ENCODE measurements at regions not wholly inside any gene's neighbourhood (a gene's known extent, or its start where the extent isn't known, plus 50 kb on each side); places are given as distances from the start of the nearest gene placed in this dataset.

GRCh38 chr2:180177534-180177933 lies 170.4 kb upstream of the CWC22 start:
- H3K4me1 ChIP-seq, result no peaks in the 10 kb centered on the region
- no peak for ATAC-seq
- no peak for DNase-seq
- TF ChIP-seq CTCF (IDR thresholded peaks at IDR 0.05) (no peak), POLR2A (IDR thresholded peaks at IDR 0.05) (no peak)
- intact Hi-C loops (cut with DNase I), result no loop called here
- no peak overlapping the region for H3K27ac ChIP-seq
- no peaks in the 10 kb centered on the region for H3K36me3 ChIP-seq
- H3K4me3 ChIP-seq, result no peak overlapping the region
- no peaks in the 10 kb centered on the region for H3K27me3 ChIP-seq
- no peaks in the 10 kb centered on the region for H3K9me3 ChIP-seq

GRCh38 chr2:180175736-180176135 lies 168.6 kb upstream of the CWC22 start:
- Histone ChIP-seq H3K4me3 (no peak overlapping the region), H3K27me3 (no peaks in the 10 kb centered on the region), H3K36me3 (no peaks in the 10 kb centered on the region), H3K9me3 (no peaks in the 10 kb centered on the region), H3K4me1 (no peaks in the 10 kb centered on the region), H3K27ac (no peak overlapping the region)
- intact Hi-C loops (cut with DNase I), result no loop called here
- no peak for TF ChIP-seq POLR2A (IDR thresholded peaks at IDR 0.05)
- ATAC-seq (no peak), DNase-seq (no peak)
- 81% methylated on average over 2 of the region's 2 CpGs for WGBS (ENCODE audit: insufficient coverage, low coverage, low lambda C conversion rate, missing lambda C conversion rate)

- Histone ChIP-seq H3K36me3 (no peaks in the 10 kb centered on the region), H3K9me3 (no peaks in the 10 kb centered on the region), H3K27ac (no peak overlapping the region), H3K27me3 (no peaks in the 10 kb centered on the region), H3K4me1 (no peaks in the 10 kb centered on the region), H3K4me3 (no peak overlapping the region)
- intact Hi-C loops (cut with DNase I), result no loop called here
- TF ChIP-seq CTCF (IDR thresholded peaks at IDR 0.05), result no peak
- no peak for TF ChIP-seq POLR2A (IDR thresholded peaks at IDR 0.05)
- 61% methylated on average over 6 of the region's 6 CpGs for WGBS (ENCODE audit: insufficient coverage, low coverage, low lambda C conversion rate, missing lambda C conversion rate)
- no peak for ATAC-seq
- no peak for DNase-seq
Observed at GRCh38 chr2:180174580-180174979, 167.5 kb upstream of the CWC22 start.

GRCh38 chr2:180169474-180169873 lies 162.4 kb upstream of the CWC22 start:
- no peak for TF ChIP-seq POLR2A (IDR thresholded peaks at IDR 0.05)
- TF ChIP-seq CTCF (IDR thresholded peaks at IDR 0.05), result no peak
- ATAC-seq, result no peak
- intact Hi-C loops (cut with DNase I), result no loop called here

GRCh38 chr2:180161415-180161814 lies 154.3 kb upstream of the CWC22 start:
- intact Hi-C loops (cut with DNase I), result no loop called here
- Histone ChIP-seq H3K4me1 (no peaks in the 10 kb centered on the region), H3K27me3 (no peaks in the 10 kb centered on the region), H3K27ac (no peak overlapping the region), H3K36me3 (no peaks in the 10 kb centered on the region), H3K9me3 (no peaks in the 10 kb centered on the region), H3K4me3 (no peak overlapping the region)
- DNase-seq (no peak), ATAC-seq (no peak)
- TF ChIP-seq CTCF (IDR thresholded peaks at IDR 0.05), result no peak
- no peak for TF ChIP-seq POLR2A (IDR thresholded peaks at IDR 0.05)
- WGBS (ENCODE audit: insufficient coverage, low coverage, low lambda C conversion rate, missing lambda C conversion rate), result 61% methylated on average over 2 of the region's 2 CpGs

More at GRCh38 chr2:180169474-180169873, 162.4 kb upstream of the CWC22 start:
- H3K4me1 ChIP-seq, result no peaks in the 10 kb centered on the region
- no peaks in the 10 kb centered on the region for H3K27me3 ChIP-seq
- DNase-seq, result no peak
- no peak overlapping the region for H3K4me3 ChIP-seq
- H3K27ac ChIP-seq, result no peak overlapping the region
- no peaks in the 10 kb centered on the region for H3K9me3 ChIP-seq
- H3K36me3 ChIP-seq, result no peaks in the 10 kb centered on the region

All from right lobe of liver (tissue), 6 donors.